ENCODE measurements at regions not wholly inside any gene's neighbourhood (a gene's known extent, or its start where the extent isn't known, plus 50 kb on each side); places are given as distances from the start of the nearest gene placed in this dataset.

DNA sequence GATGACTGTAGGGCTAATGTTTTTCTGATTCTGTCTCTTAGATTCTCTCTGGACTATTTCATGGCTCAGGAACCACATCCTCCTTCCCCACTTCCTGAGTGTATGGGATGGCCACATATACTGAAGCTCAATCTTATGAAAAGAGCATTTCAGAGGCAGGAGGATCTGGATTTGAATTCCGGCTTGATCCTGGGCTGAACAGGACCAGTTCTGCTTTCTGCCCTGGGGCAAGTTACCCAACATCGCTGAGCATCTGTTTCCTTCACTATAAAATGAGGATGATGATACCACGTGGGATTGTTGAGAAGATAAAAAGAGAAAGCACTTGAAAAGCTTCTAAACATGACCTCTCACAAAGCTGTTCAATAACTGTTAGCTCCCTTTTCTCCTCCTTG lies 168.4 kb upstream of the TNFAIP3 start:
- Histone ChIP-seq H3K9me3 (no peaks in the 10 kb centered on the region), H3K4me1 (peaks cover 0 to 6% of the 10 kb centered on the region in 2 donors), H3K27ac (no peak overlapping the region), H3K4me3 (replicated peaks in 1 of 3) (no peak overlapping the region), H3K27me3 (no peaks in the 10 kb centered on the region), H3K36me3 (no peaks in the 10 kb centered on the region)
- WGBS, 2 donors = 64 to 67% methylated on average over 3 of the region's 3 CpGs
- DNase-seq = no peak
- no peak for TF ChIP-seq POLR2A (IDR thresholded peaks at IDR 0.05)
- TF ChIP-seq, protein P1, sequence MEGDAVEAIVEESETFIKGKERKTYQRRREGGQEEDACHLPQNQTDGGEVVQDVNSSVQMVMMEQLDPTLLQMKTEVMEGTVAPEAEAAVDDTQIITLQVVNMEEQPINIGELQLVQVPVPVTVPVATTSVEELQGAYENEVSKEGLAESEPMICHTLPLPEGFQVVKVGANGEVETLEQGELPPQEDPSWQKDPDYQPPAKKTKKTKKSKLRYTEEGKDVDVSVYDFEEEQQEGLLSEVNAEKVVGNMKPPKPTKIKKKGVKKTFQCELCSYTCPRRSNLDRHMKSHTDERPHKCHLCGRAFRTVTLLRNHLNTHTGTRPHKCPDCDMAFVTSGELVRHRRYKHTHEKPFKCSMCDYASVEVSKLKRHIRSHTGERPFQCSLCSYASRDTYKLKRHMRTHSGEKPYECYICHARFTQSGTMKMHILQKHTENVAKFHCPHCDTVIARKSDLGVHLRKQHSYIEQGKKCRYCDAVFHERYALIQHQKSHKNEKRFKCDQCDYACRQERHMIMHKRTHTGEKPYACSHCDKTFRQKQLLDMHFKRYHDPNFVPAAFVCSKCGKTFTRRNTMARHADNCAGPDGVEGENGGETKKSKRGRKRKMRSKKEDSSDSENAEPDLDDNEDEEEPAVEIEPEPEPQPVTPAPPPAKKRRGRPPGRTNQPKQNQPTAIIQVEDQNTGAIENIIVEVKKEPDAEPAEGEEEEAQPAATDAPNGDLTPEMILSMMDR (IDR thresholded peaks at IDR 0.05) = no peak
- intact Hi-C loops (cut with DNase I) = no loop called here

DNA sequence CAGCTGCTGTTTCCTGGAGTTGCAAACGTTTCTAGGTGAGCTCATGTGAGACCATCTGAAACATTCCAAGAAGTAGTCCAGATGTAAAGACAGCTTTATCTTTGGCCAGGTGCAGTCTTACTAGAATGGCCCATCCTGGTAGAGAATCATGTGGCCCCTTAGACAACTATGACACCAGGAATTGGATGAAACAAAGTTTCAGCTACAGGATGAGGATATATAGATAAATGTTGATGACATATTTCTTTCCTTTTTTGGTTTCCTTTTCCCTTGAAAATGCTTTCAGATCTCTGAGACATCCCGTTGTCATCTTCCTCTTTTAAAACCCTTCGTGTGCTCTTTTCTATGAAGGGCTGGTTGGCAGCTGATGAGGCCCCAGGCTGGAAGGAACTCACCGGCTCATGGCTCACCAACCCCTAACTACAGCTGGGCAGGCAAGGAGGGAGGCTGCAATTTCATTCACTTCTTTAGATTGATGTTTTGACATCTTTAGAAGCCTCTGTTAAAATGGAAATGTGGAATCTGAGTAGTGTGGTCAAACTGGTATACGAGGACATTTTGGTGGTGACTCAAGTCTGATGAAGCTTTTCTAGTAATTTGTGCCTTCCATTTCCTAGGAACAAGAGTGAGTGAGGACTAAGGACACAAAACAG lies 167.9 kb upstream of the TNFAIP3 start:
- intact Hi-C loops (cut with DNase I) = no loop called here
- Histone ChIP-seq H3K9me3 (no peaks in the 10 kb centered on the region), H3K27ac (no peak overlapping the region), H3K4me3 (replicated peaks in 1 of 3) (no peak overlapping the region), H3K27me3 (no peaks in the 10 kb centered on the region), H3K4me1 (peaks cover 0 to 6% of the 10 kb centered on the region in 2 donors), H3K36me3 (no peaks in the 10 kb centered on the region)
- DNase-seq = no peak
- no peak for TF ChIP-seq POLR2A (IDR thresholded peaks at IDR 0.05)
- TF ChIP-seq, protein P1 (IDR thresholded peaks at IDR 0.05) = no peak
- WGBS, 2 donors = 62 to 70% methylated on average over 5 of the region's 5 CpGs

DNA sequence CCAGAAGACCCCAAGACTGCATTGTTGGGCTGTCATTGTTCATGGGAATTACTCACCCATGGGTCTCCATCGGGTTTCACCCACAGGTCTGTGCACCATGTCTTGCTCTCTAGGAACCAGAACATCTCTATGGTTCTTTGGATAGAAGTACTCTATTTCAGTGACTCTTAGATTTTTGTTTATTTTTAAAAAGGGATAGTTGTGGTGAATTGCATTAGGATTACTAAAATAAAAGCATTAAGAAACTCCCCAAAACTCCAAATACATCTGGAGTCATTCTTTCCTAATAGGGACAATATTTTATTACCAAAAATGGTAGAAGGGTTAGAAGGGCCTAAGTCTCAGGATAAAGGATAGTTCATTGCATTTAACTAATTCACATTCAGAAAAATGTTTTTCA lies 166.9 kb upstream of the TNFAIP3 start:
- H3K4me3 ChIP-seq (replicated peaks in 1 of 3) = no peak overlapping the region
- H3K27ac ChIP-seq = no peak overlapping the region
- TF ChIP-seq POLR2A (IDR thresholded peaks at IDR 0.05) = no peak
- TF ChIP-seq, protein P1 (IDR thresholded peaks at IDR 0.05) = no peak
- no peaks in the 10 kb centered on the region for H3K27me3 ChIP-seq
- intact Hi-C loops (cut with DNase I) = loop anchor here (5.0 kb wide), 1 partner anchor 247 kb away; no protein-coding TSS in a partner anchor
- peaks cover 0 to 6% of the 10 kb centered on the region in 2 donors for H3K4me1 ChIP-seq
- H3K36me3 ChIP-seq = no peaks in the 10 kb centered on the region
- WGBS, 2 donors = 89 to 97% methylated on average over 1 of the region's 1 CpG
- H3K9me3 ChIP-seq = no peaks in the 10 kb centered on the region
- DNase-seq = no peak

DNA sequence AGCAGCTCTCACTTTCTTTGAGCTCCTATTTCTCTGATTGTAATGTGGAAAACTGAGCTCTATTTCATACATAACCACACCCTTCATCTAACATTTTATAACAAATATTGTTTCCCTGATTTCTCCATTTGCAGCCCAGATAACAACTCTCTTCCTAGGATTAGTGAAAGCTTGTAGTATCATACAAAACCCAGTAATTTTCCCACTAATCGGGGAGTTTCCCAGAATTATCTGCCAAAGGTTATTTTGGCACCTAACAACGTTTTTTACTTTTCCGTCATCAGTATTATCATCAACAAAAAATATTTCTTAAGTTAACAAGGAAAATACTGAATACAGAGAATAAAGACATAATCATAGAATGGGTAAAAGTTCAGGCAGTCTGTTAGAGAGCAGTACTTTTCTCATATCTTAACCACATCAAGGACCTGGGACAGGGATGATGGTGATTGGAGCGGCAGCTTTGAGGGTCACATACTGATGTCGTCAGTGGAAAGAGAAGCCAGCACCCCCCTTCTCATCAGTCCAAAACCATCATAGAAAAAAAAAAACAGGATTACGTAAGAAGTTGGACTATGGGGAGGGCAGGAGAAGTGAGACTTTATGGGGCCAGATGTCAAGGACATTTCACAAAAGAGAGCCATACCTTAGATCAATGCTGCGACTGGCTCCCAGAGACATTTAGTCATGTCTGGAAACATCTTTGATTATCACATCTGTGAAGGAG lies 166.1 kb upstream of the TNFAIP3 start:
- TF ChIP-seq, protein P1 (IDR thresholded peaks at IDR 0.05) = no peak
- TF ChIP-seq POLR2A (IDR thresholded peaks at IDR 0.05) = no peak
- H3K27ac ChIP-seq = no peak overlapping the region
- 72 to 82% methylated on average over 7 of the region's 7 CpGs for WGBS, 2 donors
- DNase-seq = no peak
- H3K4me1 ChIP-seq = peaks cover 0 to 6% of the 10 kb centered on the region in 2 donors
- intact Hi-C loops (cut with DNase I) = loop anchor here (5.0 kb wide), 1 partner anchor 246 kb away; no protein-coding TSS in a partner anchor
- no peaks in the 10 kb centered on the region for H3K27me3 ChIP-seq
- no peaks in the 10 kb centered on the region for H3K9me3 ChIP-seq
- no peaks in the 10 kb centered on the region for H3K36me3 ChIP-seq
- no peak overlapping the region for H3K4me3 ChIP-seq (replicated peaks in 1 of 3)

DNA sequence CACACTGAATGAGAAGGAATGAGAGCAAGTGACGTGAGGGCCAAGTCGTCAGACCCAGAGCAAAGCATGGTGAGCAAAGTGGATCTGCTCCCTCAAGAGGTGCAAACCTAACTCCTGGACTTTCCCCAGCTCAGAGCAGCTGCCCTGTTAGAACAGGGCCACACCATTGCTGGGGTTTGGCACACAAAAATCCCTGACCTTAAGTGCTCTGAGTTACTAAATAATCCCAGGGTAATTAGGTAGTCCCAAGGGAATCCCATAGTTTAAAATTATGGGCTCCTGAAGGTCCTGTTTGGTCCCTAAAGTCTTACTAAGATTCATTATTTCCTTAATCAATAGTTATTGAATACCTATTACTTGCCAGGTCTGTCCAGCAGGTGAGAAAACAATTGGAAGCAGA lies 165.1 kb upstream of the TNFAIP3 start:
- no peak for DNase-seq
- Histone ChIP-seq H3K4me1 (peaks cover 0 to 6% of the 10 kb centered on the region in 2 donors), H3K4me3 (replicated peaks in 1 of 3) (no peak overlapping the region), H3K36me3 (no peaks in the 10 kb centered on the region), H3K9me3 (no peaks in the 10 kb centered on the region), H3K27me3 (no peaks in the 10 kb centered on the region), H3K27ac (no peak overlapping the region)
- intact Hi-C loops (cut with DNase I) = loop anchor here (5.0 kb wide), 1 partner anchor 245 kb away; no protein-coding TSS in a partner anchor
- no peak for TF ChIP-seq POLR2A (IDR thresholded peaks at IDR 0.05)
- TF ChIP-seq, protein P1 (IDR thresholded peaks at IDR 0.05) = no peak
- 92 to 94% methylated on average over 2 of the region's 2 CpGs for WGBS, 2 donors
